HEK293T (cell line): ENCODE measurements at regions not wholly inside any gene's neighbourhood (a gene's known extent, or its start where the extent isn't known, plus 50 kb on each side); places are given as distances from the start of the nearest gene placed in this dataset.

Experiments
- CTCF ChIA-PET: fragments of 350-600 bp; formaldehyde crosslinking; extraction: SDS; loops from one replicate; lab custom pipeline; 2021; ENCODE audit warnings: antibody characterized with exemption, inconsistent platforms; lab: Yijun Ruan, JAX
- POLR2A ChIA-PET: fragments of 350-600 bp; formaldehyde crosslinking; extraction: SDS; loops from one replicate; lab custom pipeline; 2020; ENCODE audit warnings: antibody characterized with exemption, inconsistent platforms; lab: Yijun Ruan, JAX
- DNase-seq: peaks from one replicate; pipeline ENCODE4 v3.0.0; 2012; ENCODE audit warnings: mixed read lengths; ENCODE audit errors: extremely low spot score
- ARNT ChIP-seq: fragments of 450-650 bp; IDR thresholded peaks from 2 replicates; pipeline ENCODE4 v1.6.1; 2017; ENCODE audit warnings: mild to moderate bottlenecking
- BHLHE40 ChIP-seq: fragments of 450-650 bp; IDR thresholded peaks from 2 replicates; pipeline ENCODE4 v1.6.1; 2016; ENCODE audit warnings: mild to moderate bottlenecking, moderate library complexity, borderline replicate concordance
- CTBP1 ChIP-seq: fragments of 450-650 bp; IDR thresholded peaks from 2 replicates; pipeline ENCODE4 v1.6.1; 2016; ENCODE audit warnings: borderline replicate concordance
- ELF4 ChIP-seq: fragments of 450-650 bp; IDR thresholded peaks from 2 replicates; pipeline ENCODE4 v1.6.1; 2017; ENCODE audit warnings: antibody characterized with exemption
- FOXA1 ChIP-seq: fragments of 450-650 bp; IDR thresholded peaks from 2 replicates; pipeline ENCODE4 v1.6.1; 2016; ENCODE audit warnings: mild to moderate bottlenecking
- FOXK2 ChIP-seq: fragments of 450-650 bp; IDR thresholded peaks from 2 replicates; pipeline ENCODE4 v1.6.1; 2016; ENCODE audit warnings: mild to moderate bottlenecking
- FOXM1 ChIP-seq: fragments of 450-650 bp; IDR thresholded peaks from 2 replicates; pipeline ENCODE4 v1.6.1; 2017; ENCODE audit warnings: mild to moderate bottlenecking, borderline replicate concordance
- HDGF ChIP-seq: fragments of 450-650 bp; IDR thresholded peaks from 2 replicates; pipeline ENCODE4 v1.6.1; 2017; ENCODE audit warnings: antibody characterized with exemption, borderline replicate concordance
- L3MBTL2 ChIP-seq: fragments of 450-650 bp; conservative IDR thresholded peaks from 2 replicates; pipeline ENCODE4 v1.6.1; 2016; ENCODE audit warnings: mild to moderate bottlenecking
- LEF1 ChIP-seq: fragments of 450-650 bp; IDR thresholded peaks from 2 replicates; pipeline ENCODE4 v1.6.1; 2017; ENCODE audit warnings: mild to moderate bottlenecking, borderline replicate concordance
- NFRKB ChIP-seq: fragments of 450-650 bp; IDR thresholded peaks from 2 replicates; pipeline ENCODE4 v1.6.1; 2016; ENCODE audit warnings: mild to moderate bottlenecking, moderate library complexity
- SP1 ChIP-seq: fragments of 450-650 bp; IDR thresholded peaks from 2 replicates; pipeline ENCODE4 v1.6.1; 2017
- SUZ12 ChIP-seq: fragments of 450-650 bp; IDR thresholded peaks from 2 replicates; pipeline ENCODE4 v1.6.1; 2016; ENCODE audit warnings: mild to moderate bottlenecking
- TARDBP ChIP-seq: fragments of 450-650 bp; IDR thresholded peaks from 2 replicates; pipeline ENCODE4 v1.6.1; 2016
- ZNF384 ChIP-seq: fragments of 450-650 bp; IDR thresholded peaks from 2 replicates; pipeline ENCODE4 v1.6.1; 2016
- TF ChIP-seq, protein P1 (sequence below): fragments of 450-650 bp; IDR thresholded peaks from 2 replicates; pipeline ENCODE4 v1.6.1; 2016

DNA sequence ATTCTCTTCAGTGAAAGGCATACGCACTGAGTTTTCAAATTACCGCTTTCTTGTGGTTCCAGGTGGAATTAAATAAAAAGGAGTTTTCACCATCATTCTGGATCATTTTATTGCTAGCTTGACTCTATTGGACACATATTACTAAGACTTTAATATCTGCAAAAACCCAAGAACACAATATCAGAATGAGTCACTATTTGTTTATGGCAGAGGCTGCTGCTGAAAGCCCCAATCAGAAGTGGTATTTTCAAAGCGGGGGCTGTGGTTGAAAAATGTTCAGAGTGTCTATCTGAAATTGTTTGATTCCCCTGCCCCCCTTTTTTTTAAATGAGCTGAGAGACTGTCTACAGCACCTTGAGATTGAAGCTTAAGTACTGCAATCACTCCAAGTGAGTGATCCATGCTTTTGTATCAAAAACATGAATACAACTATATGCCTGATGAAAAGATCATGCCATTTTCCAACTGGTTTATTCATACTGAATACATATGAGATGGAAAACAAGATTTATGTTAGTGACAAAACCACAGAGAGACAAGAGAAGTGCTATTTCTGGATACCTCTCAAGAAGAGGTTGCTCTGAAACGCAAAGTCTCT lies 376.4 kb downstream of the HTR7 start:
- ChIA-PET POLR2A (no interaction called here), CTCF (no interaction called here)
- DNase-seq = no peak
- TF ChIP-seq SP1 = no peak
- TF ChIP-seq L3MBTL2 = no peak
- TF ChIP-seq, protein P1, sequence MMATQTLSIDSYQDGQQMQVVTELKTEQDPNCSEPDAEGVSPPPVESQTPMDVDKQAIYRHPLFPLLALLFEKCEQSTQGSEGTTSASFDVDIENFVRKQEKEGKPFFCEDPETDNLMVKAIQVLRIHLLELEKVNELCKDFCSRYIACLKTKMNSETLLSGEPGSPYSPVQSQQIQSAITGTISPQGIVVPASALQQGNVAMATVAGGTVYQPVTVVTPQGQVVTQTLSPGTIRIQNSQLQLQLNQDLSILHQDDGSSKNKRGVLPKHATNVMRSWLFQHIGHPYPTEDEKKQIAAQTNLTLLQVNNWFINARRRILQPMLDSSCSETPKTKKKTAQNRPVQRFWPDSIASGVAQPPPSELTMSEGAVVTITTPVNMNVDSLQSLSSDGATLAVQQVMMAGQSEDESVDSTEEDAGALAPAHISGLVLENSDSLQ = no peak
- TF ChIP-seq FOXK2 = no peak
- no peak for TF ChIP-seq ZNF384
- TF ChIP-seq TARDBP = no peak
- no peak for TF ChIP-seq FOXA1
- no peak for TF ChIP-seq LEF1
- no peak for TF ChIP-seq NFRKB
- no peak for TF ChIP-seq ELF4
- no peak for TF ChIP-seq FOXM1
- no peak for TF ChIP-seq CTBP1
- no peak for TF ChIP-seq BHLHE40
- TF ChIP-seq ARNT = no peak
- no peak for TF ChIP-seq SUZ12
- no peak for TF ChIP-seq HDGF

DNA sequence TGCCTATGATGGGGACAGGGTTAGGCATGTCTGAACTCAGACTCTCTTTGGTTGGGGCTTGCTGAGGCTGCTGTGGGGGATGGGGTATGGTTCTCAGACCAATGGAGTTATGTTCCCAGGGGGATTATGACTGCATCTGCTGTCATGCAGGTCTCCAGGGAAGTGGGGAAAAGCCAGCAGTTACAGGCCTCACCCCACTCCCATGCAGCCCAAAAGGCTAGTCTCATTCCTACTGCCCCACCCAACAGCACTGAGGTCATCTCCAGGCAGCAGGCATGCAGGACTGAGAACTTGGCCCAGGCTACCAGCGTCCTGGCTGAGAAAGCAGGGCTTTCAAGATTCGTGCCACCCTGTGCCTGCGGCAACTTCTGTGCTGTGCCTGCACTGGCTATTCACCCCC lies 373.3 kb downstream of the HTR7 start:
- DNase-seq = no peak
- ChIA-PET POLR2A (no interaction called here), CTCF (no interaction called here)
- TF ChIP-seq L3MBTL2 = no peak
- TF ChIP-seq TARDBP = no peak
- TF ChIP-seq LEF1 = no peak
- no peak for TF ChIP-seq HDGF
- TF ChIP-seq FOXM1 = no peak
- no peak for TF ChIP-seq ZNF384
- TF ChIP-seq SUZ12 = no peak
- TF ChIP-seq BHLHE40 = no peak
- TF ChIP-seq CTBP1 = no peak
- no peak for TF ChIP-seq ARNT
- TF ChIP-seq NFRKB = no peak

DNA sequence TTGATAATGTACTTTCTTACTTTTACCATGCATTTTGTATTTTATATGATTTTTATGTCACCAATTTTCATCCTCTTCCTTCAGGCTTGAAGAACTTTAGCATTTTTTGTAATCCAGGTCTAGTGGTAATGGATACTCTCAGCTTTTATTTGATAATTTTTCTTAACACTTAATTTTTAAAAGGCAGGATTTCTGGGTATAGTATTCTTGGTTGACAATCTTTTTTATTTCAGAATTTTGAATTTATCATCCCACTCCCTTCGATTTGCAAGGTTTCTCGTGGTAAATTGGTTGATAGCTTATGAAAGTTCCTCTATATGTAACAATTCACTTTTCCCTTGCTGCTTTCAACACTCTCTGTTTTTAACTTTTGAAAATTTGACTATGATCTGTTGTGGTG lies 363.7 kb downstream of the HTR7 start:
- ChIA-PET CTCF (no interaction called here), POLR2A (no interaction called here)
- TF ChIP-seq L3MBTL2 (no peak), SP1 (no peak), ELF4 (no peak), NFRKB (no peak), HDGF (no peak), FOXK2 (no peak), ZNF384 (no peak), ARNT (no peak), BHLHE40 (no peak), CTBP1 (no peak), LEF1 (no peak), FOXA1 (no peak), SUZ12 (no peak), FOXM1 (no peak), TARDBP (no peak)
- TF ChIP-seq, protein P1 = no peak
- no peak for DNase-seq

DNA sequence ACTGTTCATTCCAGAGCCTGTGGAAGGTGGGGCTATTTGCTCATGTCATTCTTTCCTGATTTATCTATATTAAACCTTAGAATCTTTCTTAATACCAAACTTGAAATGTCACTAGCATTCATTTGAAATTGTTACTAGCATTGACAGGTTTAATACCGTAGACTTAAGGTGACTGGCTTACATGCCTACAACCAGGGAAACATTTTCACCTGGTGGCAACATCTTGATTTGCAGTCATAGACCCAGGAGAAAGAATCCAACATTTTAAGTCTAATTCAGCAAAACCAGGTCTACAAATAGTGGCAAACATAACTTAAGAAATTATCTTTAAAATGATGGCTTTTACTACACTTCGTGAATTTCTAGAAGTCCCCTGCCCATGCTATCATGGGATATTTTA lies 353.7 kb downstream of the HTR7 start:
- no peak for DNase-seq
- TF ChIP-seq NFRKB (no peak), FOXK2 (no peak), TARDBP (no peak), ZNF384 (no peak), LEF1 (no peak), HDGF (no peak), ELF4 (no peak), L3MBTL2 (no peak), FOXA1 (no peak), SP1 (no peak), FOXM1 (no peak), BHLHE40 (no peak), CTBP1 (no peak), ARNT (no peak)
- TF ChIP-seq, protein P1 = no peak
- POLR2A ChIA-PET = no interaction called here
- CTCF ChIA-PET = no interaction called here

DNA sequence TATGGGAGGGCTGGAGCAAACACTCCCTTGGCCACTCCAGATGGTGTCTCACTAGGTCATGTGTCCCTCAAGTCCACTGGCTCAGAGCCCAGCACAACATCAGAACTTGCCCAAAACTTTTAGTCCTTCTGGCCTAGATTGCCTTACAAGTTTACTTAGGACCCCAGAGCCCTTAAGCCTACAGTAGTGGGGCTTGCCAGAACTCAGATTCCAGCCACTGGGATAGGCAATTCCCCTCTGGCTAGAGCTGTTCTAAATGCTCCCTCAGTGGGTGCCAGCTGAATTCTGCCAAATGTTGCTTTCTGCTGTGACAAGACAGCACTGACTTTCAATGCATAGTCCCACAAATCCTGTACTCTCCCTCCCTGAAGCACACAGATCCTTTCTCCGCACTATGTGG lies 331.1 kb downstream of the HTR7 start:
- CTCF ChIA-PET = no interaction called here
- POLR2A ChIA-PET = no interaction called here

More for the DNA sequence above, 331.1 kb downstream of the HTR7 start:
- DNase-seq = no peak
- TF ChIP-seq ELF4 (no peak), L3MBTL2 (no peak), NFRKB (no peak), SP1 (no peak), FOXM1 (no peak), ARNT (no peak), HDGF (no peak), TARDBP (no peak), BHLHE40 (no peak), ZNF384 (no peak), SUZ12 (no peak), CTBP1 (no peak), LEF1 (no peak)
- TF ChIP-seq, protein P1 = no peak
